MV-4-11 (cell line): ENCODE measurements at regions not wholly inside any gene's neighbourhood (a gene's known extent, or its start where the extent isn't known, plus 50 kb on each side); places are given as distances from the start of the nearest gene placed in this dataset.
A peak's percentile ranks its signal among the peaks of the same experiment; 100 is the strongest.
"Not testable (repeated sequence)": the region's sequence is repeated elsewhere in the genome, so short reads cannot be mapped to it uniquely, and the experiment has no call there.

Experiments
- DNase-seq: peaks from one replicate; lab custom pipeline; 2025; lab: John Stamatoyannopoulos, UW

DNA sequence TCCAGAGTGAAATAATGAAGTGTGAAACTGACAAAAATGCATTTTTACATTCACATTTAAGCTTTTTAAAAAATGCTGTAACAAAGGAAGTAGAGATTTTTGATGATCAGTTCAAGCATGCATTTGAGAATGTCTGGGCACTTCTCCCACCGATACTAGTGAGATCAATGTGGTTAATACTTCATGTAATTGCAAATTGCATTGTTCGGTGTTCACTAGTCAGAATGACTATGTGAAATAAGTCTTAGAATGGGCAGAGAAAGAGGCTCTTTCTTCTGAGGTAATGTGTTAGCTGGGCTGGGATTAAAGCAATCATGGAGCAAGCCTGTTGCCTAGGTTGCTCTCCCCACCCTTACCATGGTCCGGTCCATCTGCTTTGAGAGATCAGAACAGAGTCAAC is 587.0 kb upstream of the GRM7 start:
- no peak for DNase-seq

DNA sequence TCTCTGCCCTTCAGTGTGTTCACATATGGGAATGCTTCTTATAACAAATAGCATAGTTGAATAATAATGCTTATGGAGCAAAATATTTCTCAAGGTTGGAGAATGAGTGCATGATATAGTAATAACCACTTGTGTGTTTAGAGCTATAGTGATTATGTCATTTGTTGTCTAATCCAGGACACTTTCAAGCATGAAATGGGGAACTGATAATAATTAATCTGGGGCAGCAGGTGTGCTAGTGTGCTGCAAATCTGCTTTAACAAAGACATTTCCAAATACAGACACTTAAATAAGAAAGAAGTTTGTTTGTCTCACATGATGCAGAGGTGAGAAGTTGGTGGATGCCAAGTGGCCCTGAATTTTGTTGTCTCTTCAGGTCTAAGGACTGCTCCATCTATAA is 579.3 kb upstream of the GRM7 start:
- DNase-seq: no peak

DNA sequence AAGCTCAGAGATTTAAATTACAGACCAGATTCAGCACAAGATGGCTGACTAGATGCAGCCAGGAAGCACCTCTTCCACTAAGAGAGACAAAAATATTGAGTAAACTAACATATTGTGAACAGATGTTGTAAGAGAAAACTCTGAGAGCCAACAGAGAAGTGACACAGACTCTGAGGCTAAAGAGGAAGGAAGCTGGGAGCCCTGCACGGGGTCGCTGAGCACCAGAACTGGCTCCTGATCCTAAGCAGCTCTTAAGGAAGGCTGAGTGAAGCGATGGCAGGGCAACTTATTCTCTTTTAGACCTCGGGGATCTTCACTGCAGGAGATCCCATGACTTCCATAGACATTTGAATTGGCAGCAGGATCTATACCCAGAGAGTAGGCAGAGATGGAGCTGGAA is 578.0 kb upstream of the GRM7 start:
- peak; percentile 37 for DNase-seq

DNA sequence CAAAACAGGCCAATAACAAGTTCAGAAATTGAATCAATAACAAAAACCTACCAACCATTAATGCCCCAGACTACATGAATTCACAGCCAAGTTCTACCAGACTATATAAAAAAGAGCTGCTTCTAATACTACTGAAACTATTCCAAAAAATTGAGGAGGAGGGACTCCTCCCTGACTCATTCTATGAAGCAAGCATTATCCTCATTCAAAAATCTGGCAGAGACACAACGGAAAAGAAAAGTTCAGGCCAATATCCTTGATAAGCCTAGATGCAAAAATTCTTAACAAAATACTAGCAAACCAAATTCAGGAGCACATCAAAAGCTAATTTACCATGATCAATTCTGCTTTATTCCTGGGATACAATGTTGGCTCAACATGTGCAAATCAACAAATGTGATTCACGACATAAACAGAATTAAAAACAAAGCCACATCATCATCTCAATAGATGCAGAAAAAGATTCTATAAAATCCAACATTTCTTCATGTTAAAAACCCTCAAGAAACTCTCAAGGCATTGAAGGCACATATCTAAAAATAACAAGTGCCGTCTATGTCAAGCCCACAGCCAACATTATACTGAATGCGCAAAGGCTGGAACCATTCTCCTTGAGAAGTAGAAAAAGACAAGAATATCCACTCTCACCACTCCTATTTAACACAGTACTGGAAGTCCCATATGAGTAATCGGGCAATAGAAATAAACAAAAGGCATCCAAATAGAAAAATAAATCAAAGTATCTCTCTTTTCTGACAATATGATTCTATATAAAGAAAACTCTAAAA is 573.6 kb upstream of the GRM7 start:
- no peak for DNase-seq

DNA sequence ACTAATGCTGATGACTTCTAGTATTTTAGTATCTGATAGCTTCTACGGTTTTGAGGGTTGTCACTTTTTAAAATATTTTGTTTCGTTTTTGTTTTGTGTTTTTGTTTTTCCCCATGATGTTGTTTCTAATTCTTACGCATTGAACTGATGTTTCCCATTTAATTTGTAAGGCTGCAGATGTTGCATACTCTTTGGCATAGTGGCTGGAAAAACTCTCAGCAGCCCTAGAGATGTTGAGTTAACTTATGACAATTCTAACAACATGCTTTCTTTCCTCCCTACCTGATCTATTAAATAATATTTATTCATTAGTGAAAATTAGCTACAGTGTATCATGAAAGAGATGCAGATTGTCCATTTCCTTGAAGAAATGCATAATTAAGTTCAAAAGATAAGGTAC is 559.3 kb upstream of the GRM7 start:
- no peak for DNase-seq

DNA sequence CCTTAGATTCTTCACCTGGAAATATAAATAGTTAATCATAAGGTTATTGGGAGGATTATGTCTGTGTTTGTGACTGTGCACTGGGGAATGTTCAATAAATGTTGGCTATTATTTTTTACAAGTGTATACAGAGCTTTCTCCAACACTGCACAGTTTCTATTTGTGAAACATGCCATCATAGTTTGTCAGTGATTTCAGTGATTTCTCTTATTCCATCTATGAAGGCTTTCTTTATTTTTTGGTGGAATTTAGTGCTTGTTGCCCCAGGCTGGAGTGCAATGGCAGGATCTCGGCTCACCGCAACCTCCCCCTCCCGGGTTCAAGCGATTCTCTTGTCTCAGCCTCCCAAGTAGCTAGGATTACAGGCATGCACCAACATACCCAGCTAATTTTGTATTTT is 545.0 kb upstream of the GRM7 start:
- DNase-seq: no peak

DNA sequence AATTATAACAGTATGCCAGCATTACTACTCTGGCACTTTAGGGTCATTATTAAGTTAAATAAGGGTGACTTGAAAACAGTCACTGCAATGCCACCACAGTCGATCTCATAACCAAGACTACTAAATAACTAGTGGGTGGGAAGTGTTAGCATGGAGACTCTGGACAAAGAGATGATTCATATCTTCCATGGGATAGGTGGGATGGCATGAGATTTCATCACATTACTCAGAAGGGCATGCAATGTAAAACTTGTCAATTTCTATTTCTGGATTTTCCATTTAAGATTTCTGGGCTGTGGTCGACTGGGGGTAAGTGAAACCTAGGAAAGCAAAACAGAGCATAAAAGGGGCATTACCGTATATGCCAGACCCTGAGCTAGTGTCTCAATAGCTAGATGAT is 538.9 kb upstream of the GRM7 start:
- DNase-seq: no peak

DNA sequence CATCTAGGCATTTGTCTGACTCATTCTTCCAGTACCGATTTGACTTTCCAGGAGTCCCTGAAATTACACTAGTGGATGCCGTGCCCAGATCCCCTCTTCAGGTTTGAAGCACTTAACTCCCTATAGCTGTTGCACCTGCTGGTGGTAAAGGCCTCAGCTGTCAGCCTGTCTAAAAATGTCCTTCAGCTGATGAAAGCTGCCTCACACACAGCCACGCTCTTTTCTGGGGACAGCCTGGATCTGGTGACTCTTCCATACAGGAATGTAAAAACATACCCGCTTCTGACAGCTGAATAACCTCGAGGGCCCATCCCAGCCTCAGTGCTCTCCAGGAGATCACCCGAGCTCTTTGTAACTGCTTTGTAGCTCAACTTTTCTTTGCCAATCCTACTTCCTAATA is 534.1 kb upstream of the GRM7 start:
- no peak for DNase-seq

DNA sequence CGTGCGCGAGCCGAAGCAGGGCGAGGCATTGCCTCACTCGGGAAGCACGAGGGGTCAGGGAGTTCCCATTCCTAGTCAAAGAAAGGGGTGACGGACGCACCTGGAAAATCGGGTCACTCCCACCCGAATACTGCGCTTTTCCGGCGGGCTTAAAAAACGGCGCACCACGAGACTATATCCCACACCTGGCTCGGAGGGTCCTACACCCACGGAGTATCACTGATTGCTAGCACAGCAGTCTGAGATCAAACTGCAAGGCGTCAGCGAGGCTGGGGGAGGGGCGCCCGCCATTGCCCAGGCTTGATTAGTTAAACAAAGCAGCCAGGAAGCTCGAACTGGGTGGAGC is 520.0 kb upstream of the GRM7 start:
- DNase-seq: not testable (repeated sequence)

DNA sequence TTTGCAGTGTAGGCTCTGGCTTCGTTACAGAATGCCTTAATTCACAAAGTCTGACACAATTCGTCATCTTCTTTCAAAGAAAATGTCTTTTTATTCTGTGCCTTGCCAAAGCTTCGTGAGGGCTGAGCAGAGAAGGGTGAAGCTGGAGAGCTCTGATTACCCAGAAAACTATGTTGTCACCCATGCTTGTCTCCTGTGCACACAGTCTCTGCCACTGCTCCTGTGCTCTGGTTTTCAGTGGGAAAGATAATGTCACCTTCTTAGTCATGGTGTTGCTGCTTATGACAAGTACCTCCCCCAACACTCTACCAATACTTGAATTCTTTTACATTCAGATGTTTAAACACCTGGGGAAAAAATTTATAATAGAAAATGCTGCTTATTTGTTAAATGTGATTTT is 509.2 kb upstream of the GRM7 start:
- DNase-seq: no peak

DNA sequence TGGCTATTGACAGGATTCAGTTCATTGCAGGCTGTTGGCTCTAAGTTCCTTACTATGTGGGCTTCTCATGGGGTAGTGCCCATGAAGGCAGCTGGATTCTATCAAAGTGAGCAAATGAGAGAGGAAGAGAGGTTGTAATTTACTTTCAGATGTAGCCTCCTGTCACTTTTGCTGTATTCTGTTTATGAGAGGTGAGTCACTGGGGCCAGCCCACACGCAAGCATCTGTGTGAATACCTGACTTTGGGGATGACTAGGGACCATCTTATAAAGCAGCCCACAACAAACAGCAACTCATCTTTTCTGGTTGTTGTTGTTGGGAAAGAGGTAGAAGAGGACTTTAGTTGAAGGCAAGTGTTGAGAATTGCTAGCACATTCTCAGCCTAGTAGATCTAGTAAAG is 506.3 kb upstream of the GRM7 start:
- DNase-seq: no peak

DNA sequence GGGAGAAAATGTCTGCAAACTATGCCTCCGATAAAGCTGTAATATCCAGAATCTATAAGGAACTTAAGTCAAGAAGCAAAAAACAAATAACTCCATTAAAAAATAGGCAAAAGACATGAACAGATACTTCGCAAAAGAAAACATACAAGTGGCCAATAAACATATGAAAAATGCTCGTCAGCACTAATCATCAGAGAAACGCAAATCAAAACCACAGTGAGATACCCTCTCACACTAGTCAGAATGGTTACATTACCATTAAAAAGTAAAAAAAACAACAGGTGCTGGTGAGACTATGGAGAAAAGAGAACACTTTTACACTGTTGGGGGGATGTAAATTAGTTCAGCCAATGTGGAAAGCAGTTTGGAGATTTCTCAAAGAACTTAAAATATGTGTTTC is 498.5 kb upstream of the GRM7 start:
- DNase-seq: no peak

DNA sequence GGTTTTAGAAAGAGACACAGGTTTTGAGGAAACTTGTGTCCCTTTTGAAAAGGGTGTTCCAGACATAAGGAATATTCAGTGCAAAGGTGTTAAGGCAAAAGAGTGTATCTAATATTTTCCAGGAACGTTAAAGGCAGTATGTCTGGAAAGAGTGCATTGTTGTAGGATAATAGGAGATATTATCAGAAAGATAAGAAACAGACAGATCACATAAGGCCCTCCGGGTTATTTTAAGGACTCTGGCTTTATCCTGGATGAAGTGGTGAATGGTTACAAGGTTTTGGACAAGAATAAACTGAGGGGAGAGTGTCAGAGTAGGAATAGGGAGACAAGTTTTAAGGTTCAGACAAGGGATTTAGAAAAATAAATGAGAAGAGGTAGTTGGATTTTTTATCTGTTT is 493.7 kb upstream of the GRM7 start:
- DNase-seq: no peak

DNA sequence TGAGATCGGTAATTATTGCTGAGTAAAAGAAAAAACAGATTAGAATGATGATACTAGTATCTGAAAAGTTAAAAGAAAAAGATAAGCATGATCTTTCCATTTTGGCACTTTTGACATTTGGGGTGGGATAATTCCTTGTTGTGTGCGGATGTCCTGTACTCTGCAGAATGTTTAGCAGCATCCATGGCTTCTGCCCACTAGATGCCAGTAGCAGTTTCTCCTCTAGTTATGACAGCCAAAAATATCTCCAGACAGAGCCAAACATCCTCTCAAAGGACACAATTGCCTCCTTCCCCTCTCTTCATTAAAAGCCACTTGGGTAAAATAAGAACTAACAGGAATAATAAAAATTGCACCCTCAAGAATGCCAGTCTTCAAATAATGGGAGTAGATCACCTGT is 468.8 kb upstream of the GRM7 start:
- DNase-seq: no peak

DNA sequence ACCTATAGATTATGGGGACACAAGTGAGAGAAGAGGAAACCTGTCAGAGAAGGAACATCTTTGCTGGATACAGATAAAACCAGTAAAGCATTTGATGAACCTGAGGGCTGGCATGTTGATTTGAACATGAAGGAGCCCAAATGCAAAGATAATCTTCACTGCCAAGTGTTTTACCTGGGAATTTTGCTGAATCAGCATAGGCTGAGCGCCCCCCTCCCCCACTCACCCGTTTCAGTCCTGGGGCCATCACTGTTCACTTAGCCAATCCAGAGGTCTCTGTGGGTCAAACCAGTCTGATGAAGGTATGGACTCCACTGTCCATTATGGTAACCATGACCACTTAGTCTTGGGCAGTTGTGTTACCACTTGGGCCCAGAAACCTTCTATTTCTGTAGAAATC is 466.0 kb upstream of the GRM7 start:
- DNase-seq: no peak

DNA sequence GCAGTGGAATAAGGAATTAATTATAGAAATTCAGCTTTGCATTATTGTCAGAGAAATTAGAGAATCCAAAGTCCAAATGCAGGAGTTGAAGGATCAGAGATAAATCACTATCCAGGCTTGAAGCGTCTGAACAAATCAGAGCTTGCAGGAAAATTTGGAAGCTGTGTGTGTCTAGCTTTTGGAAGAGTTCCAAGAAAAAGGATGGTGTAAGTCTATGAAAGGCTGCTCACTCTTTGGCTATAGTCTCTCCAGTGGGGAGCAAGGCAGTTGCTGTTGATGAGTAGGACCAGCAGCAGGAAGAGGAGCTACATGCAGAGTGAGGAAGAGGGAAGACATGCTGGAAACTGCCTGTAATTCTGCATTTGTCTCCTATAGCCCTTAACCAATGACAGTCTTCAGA is 464.3 kb upstream of the GRM7 start:
- no peak for DNase-seq

DNA sequence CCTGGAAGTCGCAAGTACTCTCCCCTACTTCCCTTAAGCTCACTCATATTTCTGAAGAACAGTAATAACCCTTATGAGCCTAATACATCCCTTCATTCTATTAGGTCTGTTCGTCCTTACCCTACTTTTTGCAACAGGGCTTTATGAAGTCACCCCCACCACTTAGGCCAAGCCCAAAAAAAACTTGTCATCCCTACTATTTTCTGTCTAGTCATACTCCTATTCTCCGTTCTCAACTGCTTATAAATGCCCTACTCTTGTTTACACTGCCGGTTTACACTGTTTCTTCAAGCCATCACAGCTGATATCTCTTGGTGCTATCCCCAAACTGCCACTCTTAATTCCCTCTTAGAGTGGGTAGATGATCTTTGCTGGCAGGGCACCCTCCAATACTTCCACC is 458.2 kb upstream of the GRM7 start:
- not testable (repeated sequence) for DNase-seq

DNA sequence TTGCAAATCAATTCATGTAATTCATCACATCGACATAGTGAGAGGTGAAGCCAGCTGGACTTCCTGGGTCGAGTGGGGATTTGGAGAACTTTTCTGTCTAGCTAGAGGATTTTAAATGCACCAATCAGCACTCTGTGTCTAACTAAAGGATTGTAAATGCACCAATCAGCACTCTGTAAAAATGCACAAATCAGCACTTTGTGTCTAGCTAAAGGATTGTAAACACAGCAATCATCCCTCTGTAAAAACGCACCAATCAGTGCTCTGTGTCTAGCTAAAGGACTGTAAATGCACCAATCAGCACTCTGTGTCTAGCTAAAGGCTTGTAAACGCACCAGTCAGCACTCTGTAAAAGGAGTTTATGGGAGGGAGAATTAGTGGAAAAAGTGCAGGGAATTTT is 454.0 kb upstream of the GRM7 start:
- DNase-seq: not testable (repeated sequence)

DNA sequence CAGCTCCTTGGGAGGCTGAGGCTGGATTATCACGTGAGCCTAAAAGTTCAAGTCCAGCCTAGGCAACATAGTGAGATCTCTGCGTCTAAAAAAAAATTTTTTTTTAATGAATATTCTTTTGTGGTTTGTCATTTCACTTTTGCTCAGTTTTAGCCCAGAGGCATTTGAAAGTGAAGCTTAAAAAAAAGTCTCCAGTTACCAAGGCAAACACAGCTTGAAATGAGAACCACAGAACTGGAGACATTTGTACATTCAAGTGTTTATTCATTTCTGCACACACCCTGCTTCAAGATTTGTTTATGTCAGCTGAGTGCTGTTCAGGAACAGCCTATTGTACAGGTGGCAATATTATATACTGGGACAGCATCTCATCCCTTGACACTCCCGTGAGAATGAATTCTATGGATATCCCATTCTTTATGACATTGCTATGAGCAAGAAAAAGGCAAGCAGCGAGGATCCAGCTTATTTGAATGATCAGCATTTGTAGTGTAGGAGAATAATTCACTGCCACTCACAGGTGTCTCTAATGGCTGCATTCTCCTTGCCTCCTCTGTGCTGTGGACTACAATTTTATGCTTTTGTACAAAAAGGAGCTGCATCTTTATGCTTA is 444.8 kb upstream of the GRM7 start:
- DNase-seq: no peak

DNA sequence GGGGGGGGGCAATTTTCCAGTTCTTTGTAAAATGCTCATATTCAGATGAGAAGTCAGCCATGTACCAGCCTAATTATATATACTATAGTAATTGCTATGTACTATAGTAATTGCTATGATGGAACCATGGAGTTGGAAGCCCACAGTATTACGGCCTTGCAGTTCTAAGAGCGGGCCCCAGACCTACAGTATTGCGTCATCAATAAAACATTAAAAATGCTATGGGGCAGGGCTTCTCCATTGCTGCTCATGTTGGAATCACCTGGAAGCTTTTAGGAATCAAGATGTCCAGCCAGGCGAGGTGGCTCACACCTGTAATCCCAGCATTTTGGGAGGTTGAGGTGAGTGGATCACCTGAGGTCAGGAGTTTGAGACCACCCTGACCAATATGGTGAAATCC is 443.7 kb upstream of the GRM7 start:
- DNase-seq: no peak

DNA sequence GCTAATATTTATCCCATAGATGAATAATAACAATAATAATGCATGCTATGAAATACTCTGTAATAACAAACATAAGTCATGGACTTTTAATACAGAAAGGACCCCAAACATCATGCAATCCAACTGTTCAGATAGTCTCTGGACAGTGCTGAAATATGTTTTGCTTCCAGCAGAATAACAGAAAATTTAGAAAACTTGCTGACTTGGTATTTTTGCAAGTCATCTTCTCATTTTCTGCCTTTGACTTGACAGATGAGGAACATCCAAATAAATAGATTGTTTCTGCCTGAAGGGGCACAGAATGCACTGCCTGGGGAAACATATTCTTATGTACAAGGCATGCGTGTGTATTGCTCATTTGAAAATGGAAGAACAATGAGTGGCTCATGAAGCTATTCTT is 442.4 kb upstream of the GRM7 start:
- DNase-seq: no peak

DNA sequence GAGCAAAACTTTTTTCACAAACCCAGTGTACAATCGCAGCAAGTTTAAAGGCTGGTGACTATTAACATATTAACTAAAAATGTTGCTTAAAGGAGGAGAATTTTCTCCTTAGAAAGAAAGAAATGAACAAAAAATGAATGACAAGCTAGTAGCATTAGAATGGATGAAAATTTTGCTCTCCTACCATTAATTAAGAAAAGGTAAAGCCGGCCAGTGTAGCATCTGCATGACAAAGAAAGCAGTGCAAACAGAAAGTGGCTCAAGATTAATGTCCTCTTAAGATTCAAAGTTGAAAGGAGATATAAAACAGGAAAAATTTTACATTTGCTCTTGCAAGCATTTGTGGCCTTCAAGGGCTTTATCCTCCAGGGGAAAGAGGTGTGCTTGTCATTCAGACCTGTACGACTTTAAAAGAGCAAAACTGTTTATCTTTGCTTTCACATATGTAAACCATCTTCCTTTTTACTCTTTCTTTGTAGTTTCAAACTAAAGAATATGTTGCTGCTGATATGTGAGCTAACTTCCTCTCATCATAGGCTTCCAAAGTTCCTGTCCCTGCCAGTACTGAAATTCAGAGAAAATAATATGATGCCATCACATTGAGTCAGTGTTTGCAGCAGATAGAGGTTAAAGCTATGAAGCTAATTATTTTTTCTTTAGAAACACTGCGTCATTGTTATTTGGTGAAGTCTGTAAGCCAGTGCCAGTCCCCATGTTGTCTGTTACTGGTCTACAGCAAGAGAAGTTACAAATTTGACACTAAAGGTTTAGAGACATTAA is 439.1 kb upstream of the GRM7 start:
- DNase-seq: no peak

DNA sequence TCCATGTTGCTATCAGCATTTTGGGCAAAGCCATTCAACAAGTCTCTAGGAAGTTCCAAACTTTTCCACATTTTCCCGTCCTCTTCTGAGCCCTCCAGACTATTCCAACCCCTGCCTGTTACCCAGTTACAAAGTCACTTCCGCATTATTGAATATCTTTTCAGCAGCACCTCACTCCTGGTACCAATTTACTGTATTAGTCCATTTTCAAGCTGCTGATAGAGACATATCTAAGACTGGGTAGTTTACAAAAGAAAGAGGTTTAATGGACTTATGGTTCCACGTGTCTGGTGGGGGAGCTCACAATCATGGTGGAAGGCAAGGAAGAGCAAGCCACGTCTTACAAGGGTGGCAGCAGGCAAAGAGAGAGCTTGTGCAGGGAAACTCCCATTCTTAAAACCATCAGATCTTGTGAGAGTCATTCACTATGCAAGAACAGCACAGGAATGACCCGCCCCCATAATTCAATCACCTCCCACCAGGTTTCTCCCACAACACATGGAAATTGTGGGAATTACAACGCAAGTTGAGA is 435.6 kb upstream of the GRM7 start:
- DNase-seq: no peak
